SK-N-SH treated with all-trans-retinoic acid at 6 μM for 48 hours (cell line): ENCODE measurements at regions not wholly inside any gene's neighbourhood (a gene's known extent, or its start where the extent isn't known, plus 50 kb on each side); places are given as distances from the start of the nearest gene placed in this dataset.

ENCODE experiments used
- ATAC-seq: fragments of 200-7000 bp; cut with Tn5 transposase; 3 replicates; pipeline ENCODE4 v1.9.1; 2020; ENCODE audit warnings: mild to moderate bottlenecking, moderate library complexity
- ARNTL ChIP-seq: fragments of 450-650 bp; formaldehyde crosslinking; IDR thresholded peaks from 2 replicates; pipeline ENCODE4 v1.5.0; 2020; ENCODE audit warnings: low read depth, mild to moderate bottlenecking, moderate library complexity, borderline replicate concordance
- BACH2 ChIP-seq: fragments of 250-450 bp; sonication (Bioruptor Pico); IDR thresholded peaks from 2 replicates; pipeline ENCODE4 v1.9.0; 2021; ENCODE audit warnings: mild to moderate bottlenecking, borderline replicate concordance
- CREB5 ChIP-seq: fragments of 250-450 bp; sonication (Bioruptor Pico); IDR thresholded peaks from 2 replicates; pipeline ENCODE4 v1.5.1; 2020; ENCODE audit warnings: low read depth, mild to moderate bottlenecking, moderate library complexity
- CSDC2 ChIP-seq: fragments of 250-450 bp; sonication (Bioruptor Pico); IDR thresholded peaks from 2 replicates; pipeline ENCODE4 v1.5.0; 2020; ENCODE audit warnings: mild to moderate bottlenecking, moderate library complexity
- CSRNP3 ChIP-seq: fragments of 250-450 bp; sonication (Bioruptor Pico); IDR thresholded peaks from 2 replicates; pipeline ENCODE4 v1.5.1; 2021; ENCODE audit warnings: mild to moderate bottlenecking, moderate library complexity
- GLIS3 ChIP-seq: fragments of 250-450 bp; sonication (Bioruptor Pico); IDR thresholded peaks from 2 replicates; pipeline ENCODE4 v1.5.0; 2020; ENCODE audit warnings: mild to moderate bottlenecking, moderate library complexity
- ISL1 ChIP-seq: fragments of 250-450 bp; sonication (Bioruptor Pico); IDR thresholded peaks from 2 replicates; pipeline ENCODE4 v2.1.2; 2022; ENCODE audit warnings: mild to moderate bottlenecking, moderate library complexity
- OSR1 ChIP-seq: fragments of 250-450 bp; sonication (Bioruptor Pico); IDR thresholded peaks from 2 replicates; pipeline ENCODE4 v1.8.0; 2022; ENCODE audit warnings: moderate library complexity, mild to moderate bottlenecking, inconsistent platforms
- PATZ1 ChIP-seq: fragments of 250-450 bp; sonication (Bioruptor Pico); IDR thresholded peaks from 2 replicates; pipeline ENCODE4 v1.8.0; 2020; ENCODE audit warnings: mild to moderate bottlenecking, moderate library complexity, borderline replicate concordance
- POU6F1 ChIP-seq: fragments of 250-450 bp; sonication (Bioruptor Pico); IDR thresholded peaks from 2 replicates; pipeline ENCODE4 v1.8.0; 2021; ENCODE audit warnings: low read depth, mild to moderate bottlenecking, moderate library complexity, borderline replicate concordance
- PPARA ChIP-seq: fragments of 250-450 bp; sonication (Bioruptor Pico); IDR thresholded peaks from 2 replicates; pipeline ENCODE4 v1.5.0; 2020; ENCODE audit warnings: mild to moderate bottlenecking, borderline replicate concordance
- RARB ChIP-seq: fragments of 250-450 bp; sonication (Bioruptor Pico); IDR thresholded peaks from 2 replicates; pipeline ENCODE4 v1.8.0; 2021; ENCODE audit warnings: mild to moderate bottlenecking, moderate library complexity
- SNAI2 ChIP-seq: fragments of 250-450 bp; sonication (Bioruptor Pico); IDR thresholded peaks from 2 replicates; pipeline ENCODE4 v1.5.0; 2020; ENCODE audit warnings: mild to moderate bottlenecking, moderate library complexity
- TCF4 ChIP-seq: fragments of 250-450 bp; sonication (Bioruptor Pico); IDR thresholded peaks from 2 replicates; pipeline ENCODE4 v1.8.0; 2021; ENCODE audit warnings: mild to moderate bottlenecking, moderate library complexity, borderline replicate concordance
- TOX ChIP-seq: fragments of 250-450 bp; sonication (Bioruptor Pico); IDR thresholded peaks from 2 replicates; pipeline ENCODE4 v1.8.0; 2021; ENCODE audit warnings: mild to moderate bottlenecking, moderate library complexity, borderline replicate concordance
- ZC3H10 ChIP-seq: fragments of 250-450 bp; sonication (Bioruptor Pico); IDR thresholded peaks from 2 replicates; pipeline ENCODE4 v1.5.1; 2021; ENCODE audit warnings: mild to moderate bottlenecking, moderate library complexity
- ZFP30 ChIP-seq: fragments of 450-650 bp; formaldehyde crosslinking; IDR thresholded peaks from 2 replicates; pipeline ENCODE4 v1.5.0; 2022; ENCODE audit warnings: mild to moderate bottlenecking, moderate library complexity
- ZNF565 ChIP-seq: fragments of 450-650 bp; formaldehyde crosslinking; conservative IDR thresholded peaks from 2 replicates; pipeline ENCODE4 v1.5.0; 2020; ENCODE audit warnings: low read depth, mild to moderate bottlenecking, moderate library complexity
- ZNF70 ChIP-seq: fragments of 450-650 bp; formaldehyde crosslinking; IDR thresholded peaks from 2 replicates; pipeline ENCODE4 v1.5.0; 2020; ENCODE audit warnings: mild to moderate bottlenecking, moderate library complexity
- ZNF8 ChIP-seq: fragments of 450-650 bp; formaldehyde crosslinking; IDR thresholded peaks from 2 replicates; pipeline ENCODE4 v1.5.0; 2020; ENCODE audit warnings: mild to moderate bottlenecking, moderate library complexity
- TF ChIP-seq, protein P1 (sequence below): fragments of 250-450 bp; sonication (Bioruptor Pico); IDR thresholded peaks from 2 replicates; pipeline ENCODE4 v1.5.0; 2020; ENCODE audit warnings: mild to moderate bottlenecking, moderate library complexity

DNA sequence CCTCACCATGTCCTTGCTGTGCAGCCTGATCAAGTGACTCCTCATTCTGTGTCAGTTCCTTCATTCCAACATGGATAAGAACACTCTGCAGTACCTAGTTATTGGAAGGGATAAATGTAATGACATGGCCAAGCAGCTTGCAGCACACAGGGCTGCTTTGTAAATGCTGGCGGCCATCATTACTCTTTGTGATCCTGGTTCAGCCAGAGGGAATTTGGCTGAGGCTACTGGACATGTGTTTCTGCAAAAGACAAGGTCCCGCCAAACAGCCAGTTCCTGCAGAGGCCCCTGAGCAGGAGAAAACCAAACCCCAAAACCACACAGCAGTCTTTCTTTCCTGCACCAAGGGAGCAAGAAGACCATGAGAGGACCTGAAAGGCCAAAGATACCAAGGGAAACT is 495.8 kb downstream of the AJAP1 start:
- no peak for TF ChIP-seq PPARA
- no peak for TF ChIP-seq PATZ1 (CRISPR knock-in tag)
- no peak for TF ChIP-seq CSRNP3
- no peak for TF ChIP-seq TOX (CRISPR knock-in tag)
- TF ChIP-seq GLIS3 (CRISPR knock-in tag): no peak
- TF ChIP-seq CREB5 (CRISPR knock-in tag): no peak
- no peak for TF ChIP-seq ZC3H10 (CRISPR knock-in tag)
- no peak for TF ChIP-seq ZNF70 (CRISPR knock-in tag)
- TF ChIP-seq OSR1: no peak
- ATAC-seq: no peak

- TF ChIP-seq ARNTL (CRISPR knock-in tag) (no peak), ZFP30 (no peak), POU6F1 (CRISPR knock-in tag) (no peak), ZC3H10 (CRISPR knock-in tag) (no peak), SNAI2 (CRISPR knock-in tag) (no peak), ZNF8 (CRISPR knock-in tag) (no peak), TOX (CRISPR knock-in tag) (no peak), RARB (CRISPR knock-in tag) (no peak), OSR1 (no peak), GLIS3 (CRISPR knock-in tag) (no peak), TCF4 (no peak), ZNF70 (CRISPR knock-in tag) (no peak), ISL1 (no peak)
- TF ChIP-seq, protein P1, sequence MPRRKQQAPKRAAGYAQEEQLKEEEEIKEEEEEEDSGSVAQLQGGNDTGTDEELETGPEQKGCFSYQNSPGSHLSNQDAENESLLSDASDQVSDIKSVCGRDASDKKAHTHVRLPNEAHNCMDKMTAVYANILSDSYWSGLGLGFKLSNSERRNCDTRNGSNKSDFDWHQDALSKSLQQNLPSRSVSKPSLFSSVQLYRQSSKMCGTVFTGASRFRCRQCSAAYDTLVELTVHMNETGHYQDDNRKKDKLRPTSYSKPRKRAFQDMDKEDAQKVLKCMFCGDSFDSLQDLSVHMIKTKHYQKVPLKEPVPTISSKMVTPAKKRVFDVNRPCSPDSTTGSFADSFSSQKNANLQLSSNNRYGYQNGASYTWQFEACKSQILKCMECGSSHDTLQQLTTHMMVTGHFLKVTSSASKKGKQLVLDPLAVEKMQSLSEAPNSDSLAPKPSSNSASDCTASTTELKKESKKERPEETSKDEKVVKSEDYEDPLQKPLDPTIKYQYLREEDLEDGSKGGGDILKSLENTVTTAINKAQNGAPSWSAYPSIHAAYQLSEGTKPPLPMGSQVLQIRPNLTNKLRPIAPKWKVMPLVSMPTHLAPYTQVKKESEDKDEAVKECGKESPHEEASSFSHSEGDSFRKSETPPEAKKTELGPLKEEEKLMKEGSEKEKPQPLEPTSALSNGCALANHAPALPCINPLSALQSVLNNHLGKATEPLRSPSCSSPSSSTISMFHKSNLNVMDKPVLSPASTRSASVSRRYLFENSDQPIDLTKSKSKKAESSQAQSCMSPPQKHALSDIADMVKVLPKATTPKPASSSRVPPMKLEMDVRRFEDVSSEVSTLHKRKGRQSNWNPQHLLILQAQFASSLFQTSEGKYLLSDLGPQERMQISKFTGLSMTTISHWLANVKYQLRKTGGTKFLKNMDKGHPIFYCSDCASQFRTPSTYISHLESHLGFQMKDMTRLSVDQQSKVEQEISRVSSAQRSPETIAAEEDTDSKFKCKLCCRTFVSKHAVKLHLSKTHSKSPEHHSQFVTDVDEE (CRISPR knock-in tag): no peak
- ATAC-seq: no peak
Measured at GRCh38 chr1:5147806-5148205, 493.4 kb downstream of the AJAP1 start.

DNA sequence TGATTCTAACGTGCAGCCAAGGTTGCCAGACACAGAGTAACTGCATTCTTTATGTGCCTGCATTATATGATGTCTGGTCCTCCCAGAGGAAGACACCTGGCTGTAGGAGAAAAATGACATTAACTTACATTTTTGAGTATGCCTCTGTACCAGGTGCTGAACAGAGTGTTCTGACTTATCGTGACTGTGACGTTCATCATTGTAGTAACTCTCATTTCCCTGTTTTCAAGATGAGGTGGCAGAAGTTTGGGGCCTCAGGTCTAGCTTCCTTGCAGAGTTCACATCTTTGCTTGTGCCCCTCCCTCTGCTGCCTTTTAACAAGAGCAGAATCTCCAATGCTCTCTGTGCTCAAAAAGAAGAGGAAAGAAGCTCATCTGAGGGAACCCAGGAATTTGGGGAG is 488.0 kb downstream of the AJAP1 start:
- no peak for ATAC-seq
- no peak for TF ChIP-seq ISL1
- no peak for TF ChIP-seq PATZ1 (CRISPR knock-in tag)
- TF ChIP-seq CREB5 (CRISPR knock-in tag): no peak
- no peak for TF ChIP-seq CSDC2 (CRISPR knock-in tag)
- TF ChIP-seq, protein P1 (CRISPR knock-in tag): no peak
- no peak for TF ChIP-seq OSR1
- TF ChIP-seq ZNF565 (CRISPR knock-in tag): no peak
- no peak for TF ChIP-seq CSRNP3
- TF ChIP-seq BACH2: no peak
- no peak for TF ChIP-seq GLIS3 (CRISPR knock-in tag)
